GM18517 (cell line): ENCODE measurements at regions not wholly inside any gene's neighbourhood (a gene's known extent, or its start where the extent isn't known, plus 50 kb on each side); places are given as distances from the start of the nearest gene placed in this dataset.
"Not testable (repeated sequence)": the region's sequence is repeated elsewhere in the genome, so short reads cannot be mapped to it uniquely, and the experiment has no call there.

Experiments
- ATAC-seq: cut with Tn5 transposase; IDR thresholded peaks from one replicate; pipeline ENCODE4 v1.9.1; 2021; ENCODE audit warnings: mild to moderate bottlenecking, moderate library complexity; ENCODE audit not compliant: unreplicated experiment

DNA sequence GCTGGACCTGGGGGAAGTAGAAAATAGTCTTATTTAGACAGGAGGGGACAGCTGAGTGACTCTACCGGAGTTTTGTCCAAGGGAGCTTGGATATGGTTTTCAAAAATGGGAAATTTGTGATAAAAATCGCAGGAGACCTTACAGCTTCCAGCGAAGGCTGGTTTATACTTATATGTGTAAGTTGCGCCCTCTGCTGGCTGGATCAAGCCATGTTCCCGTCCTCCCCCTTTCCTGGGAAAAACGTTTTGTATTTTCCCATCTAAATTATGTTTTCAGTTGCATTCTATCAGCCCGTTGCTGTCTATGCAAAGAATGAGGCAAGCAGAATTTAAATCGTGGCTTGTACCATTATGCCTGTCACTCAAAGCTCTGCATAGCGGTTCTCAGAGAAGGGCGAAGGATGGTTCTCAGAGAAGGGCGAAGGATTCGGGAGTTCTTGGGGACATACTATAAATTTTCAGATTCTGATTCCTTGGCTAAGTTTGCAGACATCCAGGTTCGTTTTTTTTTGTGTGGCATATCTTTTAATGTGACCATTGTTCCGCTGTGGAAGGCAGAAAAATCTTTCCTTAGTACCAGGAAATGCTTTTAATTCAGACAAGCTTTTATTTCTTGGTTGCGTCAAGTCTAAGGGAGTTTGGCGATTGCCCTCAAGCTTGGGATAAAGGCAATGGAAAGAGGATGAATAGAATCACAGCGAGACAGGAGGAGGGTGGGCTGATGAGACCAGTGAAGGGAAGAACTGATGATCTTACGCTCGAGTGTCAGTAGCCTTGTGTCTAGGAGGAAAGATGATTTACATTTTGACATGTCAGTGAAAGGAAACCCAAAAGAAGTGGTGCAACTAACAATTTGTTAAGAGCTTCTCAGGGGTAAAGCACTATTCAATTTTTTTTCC lies 128.5 kb upstream of the ARX start:
- ATAC-seq: no peak

DNA sequence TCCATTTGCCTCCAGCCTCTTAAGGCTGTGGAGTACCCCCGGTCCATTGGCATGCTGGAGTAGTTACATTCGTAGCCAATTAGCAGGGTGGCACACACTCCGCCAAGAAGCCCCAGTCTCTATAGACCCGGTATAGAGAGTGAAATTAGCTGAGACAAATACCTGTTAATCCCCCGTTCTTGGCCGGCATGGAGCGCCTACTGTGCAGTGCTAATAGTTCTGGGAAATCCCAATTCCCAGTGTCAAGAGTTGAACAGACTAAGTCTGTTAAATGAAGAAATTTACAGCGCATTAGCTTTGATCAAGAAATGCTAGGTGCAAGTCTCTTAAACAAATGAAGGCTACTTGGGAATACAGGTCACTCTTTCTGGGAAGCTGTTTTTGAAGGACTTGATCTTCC lies 127.8 kb upstream of the ARX start:
- ATAC-seq: no peak

DNA sequence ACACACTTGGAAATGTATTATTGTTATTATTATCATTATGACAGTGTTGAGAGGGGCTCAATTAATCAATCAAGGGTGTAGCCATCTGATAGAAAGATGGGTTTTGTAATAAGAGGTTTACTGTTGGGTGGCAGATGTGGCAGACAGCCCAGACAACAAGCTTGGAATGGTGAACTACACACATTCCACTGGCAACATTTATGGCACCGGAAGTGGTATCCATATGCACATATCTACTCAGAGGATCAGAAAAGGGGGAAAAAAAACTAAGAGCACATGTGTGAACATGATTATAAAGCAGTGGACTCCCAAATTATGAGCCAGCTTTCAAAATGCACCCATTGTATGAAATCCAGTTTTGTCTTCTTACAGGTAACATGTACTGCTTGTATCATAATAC lies 125.9 kb upstream of the ARX start:
- no peak for ATAC-seq

DNA sequence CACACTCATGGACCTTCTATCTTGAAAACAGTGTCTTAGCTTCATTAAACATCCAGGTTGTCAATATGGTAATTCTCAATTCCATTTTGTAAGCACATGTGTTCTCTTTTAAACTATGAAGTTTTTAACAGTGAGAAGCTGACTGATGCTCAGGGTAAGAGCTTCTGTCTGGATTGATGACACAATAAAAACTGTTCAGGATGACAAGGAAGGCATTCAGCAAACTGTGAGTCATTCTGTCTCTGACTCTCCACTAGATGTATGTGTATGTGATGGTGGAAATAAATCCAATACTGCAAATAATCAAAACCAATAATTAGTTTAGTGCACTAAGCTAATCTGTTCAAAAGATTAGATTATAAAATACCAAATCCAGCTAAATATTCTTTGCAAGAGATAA lies 115.3 kb upstream of the ARX start:
- no peak for ATAC-seq

DNA sequence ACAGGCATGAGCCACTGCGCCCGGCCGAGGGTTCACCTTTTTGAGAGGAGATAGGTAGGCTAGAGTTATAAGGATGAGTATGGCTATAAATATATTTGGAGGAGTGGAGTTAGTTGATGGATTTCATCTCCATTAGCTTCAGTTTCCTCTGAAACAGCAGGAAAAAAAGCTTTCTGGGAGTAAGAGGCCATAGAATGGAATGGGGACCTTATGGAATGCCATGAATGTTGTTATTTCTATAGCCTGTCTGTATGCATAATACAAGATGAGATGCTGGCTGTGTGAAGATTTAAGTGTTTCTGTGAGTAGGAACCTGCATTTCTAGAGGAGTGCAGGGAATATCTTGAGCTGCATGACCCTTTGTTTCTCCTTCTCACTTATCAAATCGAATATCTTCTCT lies 114.9 kb upstream of the ARX start:
- no peak for ATAC-seq

DNA sequence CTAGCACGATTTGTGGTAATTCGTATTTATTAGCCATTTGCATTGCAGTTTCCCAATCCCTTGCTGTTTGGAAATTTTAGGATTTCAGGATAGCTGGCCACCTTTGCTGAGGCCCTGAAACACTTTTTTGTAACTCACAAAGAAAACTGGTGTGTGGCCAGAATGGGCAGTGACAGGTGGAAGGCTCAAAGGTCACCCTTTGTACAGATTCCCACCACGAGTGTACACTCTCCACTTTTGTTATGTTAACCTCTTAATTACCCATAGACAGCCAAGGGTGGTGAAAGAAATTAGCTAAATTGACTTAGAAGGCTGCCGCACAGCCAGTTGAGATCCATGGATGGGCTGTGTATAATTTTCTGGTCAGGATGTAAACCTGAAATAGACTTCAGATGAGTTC lies 109.7 kb upstream of the ARX start:
- no peak for ATAC-seq

DNA sequence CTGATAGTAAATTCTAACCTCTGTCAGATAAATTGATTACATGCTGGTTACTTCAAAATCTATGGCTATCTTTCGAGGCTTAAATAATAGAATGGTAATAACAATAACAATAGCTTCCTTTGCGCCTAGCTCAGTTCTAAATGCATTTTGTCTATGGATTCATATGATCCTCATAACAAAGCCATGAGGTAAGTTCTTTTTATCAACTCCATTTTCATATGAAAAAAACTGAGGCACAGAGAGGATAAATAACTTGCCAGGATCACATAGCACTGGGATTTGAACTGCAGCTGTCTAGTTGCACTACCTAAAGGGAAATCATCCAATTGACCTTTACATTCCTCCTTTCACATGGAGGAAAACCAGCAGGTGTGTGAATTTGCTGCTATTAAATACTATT lies 108.6 kb upstream of the ARX start:
- ATAC-seq: no peak

DNA sequence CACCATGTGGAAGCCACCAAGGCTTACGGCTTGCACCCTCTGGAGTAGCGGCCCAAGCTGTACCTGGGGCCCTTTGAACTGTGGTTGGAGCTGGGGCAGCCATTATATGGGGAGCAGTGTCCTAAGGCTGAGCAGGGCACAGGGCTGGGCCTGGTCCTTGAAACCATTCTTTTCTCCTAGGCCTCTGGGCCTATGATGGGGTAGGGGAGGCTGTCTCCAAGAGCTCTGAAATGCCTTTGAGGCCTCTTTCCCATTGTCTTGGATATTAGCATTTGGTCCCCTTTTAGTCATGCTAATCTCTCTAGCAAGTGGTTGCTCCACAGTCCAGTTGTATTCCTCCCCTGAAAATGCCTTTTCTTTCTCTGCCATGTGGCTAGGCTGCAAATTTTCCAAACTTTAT lies 96.4 kb upstream of the ARX start:
- no peak for ATAC-seq

DNA sequence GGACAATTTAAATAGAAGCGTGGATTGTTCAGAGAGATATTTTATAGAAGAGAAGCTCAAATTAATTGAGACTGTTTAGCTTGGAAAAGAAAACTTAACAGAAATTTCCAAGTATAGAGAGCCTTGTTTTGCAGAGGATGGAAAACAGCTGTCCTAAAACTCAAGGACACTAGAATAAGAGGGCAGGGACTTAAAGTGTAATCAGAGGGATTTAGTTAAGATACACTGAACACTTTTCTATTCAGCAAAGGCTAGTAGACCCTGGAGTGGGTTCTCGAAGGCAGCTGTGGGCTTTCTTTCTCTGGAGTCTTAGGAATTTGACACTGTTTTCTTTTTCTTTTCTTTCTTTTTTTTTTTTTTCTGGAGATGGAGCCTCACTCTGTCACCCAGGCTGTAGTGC lies 92.7 kb upstream of the ARX start:
- no peak for ATAC-seq

DNA sequence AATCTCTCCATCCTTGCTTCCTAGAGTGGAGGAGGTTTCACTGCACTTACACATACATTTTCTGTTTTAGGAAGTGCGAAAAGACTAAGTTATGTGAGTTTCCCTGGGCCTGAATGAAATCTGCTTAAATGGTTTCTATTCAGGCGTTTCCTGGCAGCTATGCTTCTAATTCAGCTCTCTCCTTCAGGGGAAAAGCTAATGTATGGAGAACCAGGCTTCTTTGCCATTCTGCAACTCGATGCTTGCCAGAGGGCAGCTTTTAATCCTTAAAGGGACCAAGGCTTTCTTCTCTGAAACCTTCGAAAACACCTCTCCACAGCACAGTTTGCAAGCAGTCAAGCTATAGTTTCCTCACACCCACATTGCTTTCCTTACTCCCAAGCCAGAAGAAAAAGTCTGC lies 89.5 kb upstream of the ARX start:
- no peak for ATAC-seq

DNA sequence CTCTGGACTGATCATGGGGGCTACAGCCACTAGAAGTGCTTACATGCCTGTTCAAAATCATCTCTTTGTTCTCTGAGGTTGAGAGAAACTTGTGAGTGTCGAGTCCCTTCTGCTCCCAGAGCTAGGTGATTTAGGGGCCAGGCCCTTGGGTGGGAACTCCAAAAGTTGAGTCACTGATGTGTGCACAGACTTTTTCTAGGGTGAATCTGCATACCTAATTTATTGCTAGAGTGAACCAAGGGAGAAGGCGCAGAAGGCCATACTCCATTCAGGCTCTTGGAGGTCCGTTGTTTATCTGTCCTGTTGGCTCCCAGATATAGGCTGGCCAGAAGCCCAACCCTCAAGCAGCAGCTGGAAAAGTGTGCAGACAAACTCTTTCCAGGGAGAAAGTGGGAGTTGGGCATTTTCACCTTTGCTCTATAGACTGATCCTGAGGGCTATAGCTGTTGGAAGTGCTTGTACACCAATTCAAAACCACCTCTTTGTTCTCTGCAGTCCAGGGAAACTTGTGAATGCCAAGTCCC lies 80.8 kb upstream of the ARX start:
- ATAC-seq: no peak

DNA sequence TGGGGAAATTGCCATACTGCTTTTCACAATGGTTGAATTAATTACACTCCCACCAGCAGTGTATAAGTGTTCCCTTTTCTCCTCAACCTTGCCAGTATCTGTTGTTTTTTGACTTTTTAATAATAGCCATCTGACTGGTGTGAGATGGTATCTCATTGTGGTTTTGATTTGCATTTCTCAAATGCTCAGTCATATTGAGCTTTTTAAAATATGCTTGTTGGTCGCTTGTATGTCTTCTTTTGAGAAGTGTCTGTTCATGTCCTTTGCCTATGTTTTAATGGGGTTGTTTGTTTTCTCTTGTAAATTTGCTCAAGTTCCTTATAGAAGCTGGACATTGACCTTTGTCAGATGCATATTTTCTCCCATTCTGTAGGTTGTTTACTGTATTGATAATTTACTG lies 75.4 kb upstream of the ARX start:
- not testable (repeated sequence) for ATAC-seq

DNA sequence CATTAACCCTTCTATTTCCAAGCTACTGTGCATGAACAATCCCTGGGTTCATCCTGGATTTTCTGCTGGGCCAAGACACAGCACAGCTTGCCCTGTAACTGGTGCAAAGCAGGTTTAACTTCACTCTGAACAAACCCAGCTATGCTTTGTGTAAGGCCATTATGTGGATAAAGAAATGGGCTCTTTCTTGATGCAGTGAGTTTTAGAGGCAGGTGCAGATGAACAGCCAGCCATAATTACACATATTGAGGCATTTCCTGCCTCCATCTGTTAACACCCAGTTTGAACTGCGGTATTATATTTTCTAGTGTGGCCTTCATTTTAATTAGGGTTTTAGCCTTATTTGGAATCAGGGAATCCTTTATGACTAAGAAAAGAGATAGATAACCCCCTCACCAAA lies 68.7 kb upstream of the ARX start:
- no peak for ATAC-seq

DNA sequence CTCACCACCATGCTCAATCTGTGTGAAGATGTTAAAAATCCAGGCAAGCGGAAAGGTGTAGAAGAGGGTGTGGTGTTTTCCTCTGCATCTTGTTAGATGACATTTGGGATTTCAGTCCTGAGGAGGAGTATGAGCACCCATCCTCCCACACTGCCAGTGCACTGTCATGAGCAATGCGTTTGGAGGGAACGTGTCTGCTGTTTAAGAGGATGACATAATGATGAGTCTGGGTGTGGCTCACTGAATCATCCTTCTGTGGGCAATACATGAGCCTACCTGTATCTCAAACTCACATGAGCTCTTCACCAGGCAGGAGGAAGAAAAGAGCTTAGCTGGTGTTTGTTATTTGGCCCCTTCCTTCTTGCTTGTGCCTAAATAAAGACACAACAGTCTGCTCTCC lies 67.9 kb upstream of the ARX start:
- no peak for ATAC-seq

DNA sequence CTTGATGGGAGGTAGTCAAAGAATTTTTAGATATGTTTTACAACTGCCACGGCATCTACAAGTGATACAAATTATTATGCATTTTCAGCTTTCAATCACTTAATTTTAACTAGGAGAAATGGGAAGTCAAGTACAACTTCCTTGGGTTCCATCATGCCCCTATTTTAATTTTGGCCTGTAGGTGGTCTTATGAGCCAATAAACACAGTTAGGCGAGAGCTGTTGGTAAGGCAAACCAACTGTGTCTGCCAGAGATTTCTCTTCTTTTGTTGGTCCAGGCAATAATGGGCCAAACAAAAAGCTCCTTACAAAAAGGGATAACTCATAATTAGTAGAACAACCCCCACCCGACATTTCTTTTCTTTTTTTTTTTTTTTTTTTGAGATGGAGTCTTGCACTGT lies 63.3 kb upstream of the ARX start:
- ATAC-seq: no peak

DNA sequence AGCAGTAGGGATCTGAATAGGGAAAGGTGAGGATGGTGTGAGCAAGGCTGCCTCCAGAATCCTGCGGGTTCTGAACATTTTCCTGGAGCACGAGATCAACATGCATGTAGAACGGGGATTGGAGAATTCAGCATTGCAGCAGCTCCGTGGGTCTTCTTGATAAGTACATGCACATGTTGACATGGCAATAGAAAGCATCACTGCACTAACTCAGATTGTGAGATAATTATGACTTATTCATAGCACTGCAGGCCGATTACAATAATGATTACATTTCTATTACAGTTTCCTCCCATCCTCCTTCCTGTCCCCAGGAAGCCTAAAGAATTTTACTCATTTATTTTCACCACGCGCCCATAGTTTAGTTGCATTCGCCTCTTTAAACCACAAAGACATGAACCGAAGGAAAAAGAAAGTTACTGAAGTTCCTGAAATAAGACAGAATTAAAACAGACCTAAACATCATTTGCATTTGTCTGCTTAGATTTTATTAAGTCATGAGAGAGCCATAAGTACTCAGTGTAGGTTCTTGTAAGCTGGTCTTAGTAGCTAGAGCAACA lies 61.3 kb upstream of the ARX start:
- no peak for ATAC-seq

DNA sequence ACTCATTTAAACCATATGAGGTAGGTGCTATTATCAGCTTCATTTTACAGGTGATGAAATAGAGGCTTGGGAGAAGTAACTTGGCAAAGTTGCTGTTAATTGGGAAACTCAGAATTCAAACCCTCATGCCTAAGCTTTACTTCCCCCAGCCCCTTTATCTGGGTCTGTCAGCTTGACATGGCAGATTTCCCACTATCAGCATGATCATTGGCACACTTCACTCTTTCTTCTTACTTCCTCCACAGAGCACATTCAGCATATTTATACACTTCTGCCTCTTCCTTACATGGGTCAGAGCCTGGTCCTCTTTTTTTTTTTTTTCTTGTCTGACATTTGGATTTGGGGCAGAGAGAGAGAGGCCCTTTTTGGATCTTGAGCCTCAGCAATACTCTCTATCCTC lies 56.5 kb upstream of the ARX start:
- ATAC-seq: no peak

DNA sequence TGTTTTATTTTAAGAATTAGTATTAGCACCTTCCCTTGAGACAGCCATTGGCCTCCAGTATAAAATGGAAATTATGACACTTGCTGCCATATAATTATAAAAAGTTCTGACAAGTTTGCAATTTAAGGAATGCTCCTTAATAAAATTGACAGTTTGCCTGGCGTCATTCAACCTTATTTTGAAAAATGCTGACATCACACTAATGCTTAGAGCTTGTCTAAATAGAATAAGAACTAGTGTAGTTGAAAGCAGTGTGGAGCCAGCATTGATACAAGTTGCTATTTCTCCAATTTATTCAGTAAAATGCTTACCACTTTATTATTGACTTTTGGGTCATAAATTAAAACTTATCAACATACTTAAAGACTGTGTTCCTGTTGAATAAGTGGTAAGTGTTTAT lies 54.3 kb upstream of the ARX start:
- ATAC-seq: no peak

DNA sequence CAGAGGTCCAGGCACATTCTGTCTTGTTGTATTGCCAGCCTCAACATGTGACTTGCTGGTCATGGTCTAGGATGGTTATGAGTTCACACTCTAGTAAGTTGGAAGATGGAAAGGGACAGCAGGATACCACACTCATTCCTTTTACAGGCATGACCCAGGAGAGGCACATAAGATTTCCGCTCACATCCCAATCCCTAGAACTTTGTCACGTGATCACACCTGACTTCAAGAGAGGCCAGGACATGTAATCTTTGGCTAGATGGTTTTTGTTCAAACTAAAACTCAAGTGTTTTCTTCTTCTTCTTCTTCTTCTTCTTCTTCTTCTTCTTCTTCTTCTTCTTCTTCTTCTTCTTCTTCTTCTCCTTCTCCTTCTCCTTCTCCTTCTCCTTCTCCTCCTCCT lies 53.4 kb upstream of the ARX start:
- ATAC-seq: no peak

DNA sequence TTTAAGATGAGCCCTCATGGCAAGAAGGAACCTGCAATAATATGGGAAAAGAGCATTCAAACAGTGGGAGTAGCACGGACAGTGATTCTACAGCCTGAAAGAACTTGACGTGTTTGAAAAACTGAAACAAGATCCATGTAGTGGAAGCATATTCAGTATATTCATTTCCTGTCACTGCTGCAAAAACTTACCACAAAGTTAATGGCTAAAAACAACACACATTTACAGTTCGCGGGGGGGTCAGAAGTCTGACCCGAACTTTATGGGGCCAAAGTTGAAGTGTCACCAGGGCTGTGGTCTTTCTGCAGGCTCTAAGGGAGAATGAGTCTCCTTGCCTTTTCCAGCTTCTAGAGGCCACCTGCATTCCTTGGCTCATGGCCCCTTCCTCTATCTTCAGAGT lies 52.6 kb upstream of the ARX start:
- ATAC-seq: no peak

DNA sequence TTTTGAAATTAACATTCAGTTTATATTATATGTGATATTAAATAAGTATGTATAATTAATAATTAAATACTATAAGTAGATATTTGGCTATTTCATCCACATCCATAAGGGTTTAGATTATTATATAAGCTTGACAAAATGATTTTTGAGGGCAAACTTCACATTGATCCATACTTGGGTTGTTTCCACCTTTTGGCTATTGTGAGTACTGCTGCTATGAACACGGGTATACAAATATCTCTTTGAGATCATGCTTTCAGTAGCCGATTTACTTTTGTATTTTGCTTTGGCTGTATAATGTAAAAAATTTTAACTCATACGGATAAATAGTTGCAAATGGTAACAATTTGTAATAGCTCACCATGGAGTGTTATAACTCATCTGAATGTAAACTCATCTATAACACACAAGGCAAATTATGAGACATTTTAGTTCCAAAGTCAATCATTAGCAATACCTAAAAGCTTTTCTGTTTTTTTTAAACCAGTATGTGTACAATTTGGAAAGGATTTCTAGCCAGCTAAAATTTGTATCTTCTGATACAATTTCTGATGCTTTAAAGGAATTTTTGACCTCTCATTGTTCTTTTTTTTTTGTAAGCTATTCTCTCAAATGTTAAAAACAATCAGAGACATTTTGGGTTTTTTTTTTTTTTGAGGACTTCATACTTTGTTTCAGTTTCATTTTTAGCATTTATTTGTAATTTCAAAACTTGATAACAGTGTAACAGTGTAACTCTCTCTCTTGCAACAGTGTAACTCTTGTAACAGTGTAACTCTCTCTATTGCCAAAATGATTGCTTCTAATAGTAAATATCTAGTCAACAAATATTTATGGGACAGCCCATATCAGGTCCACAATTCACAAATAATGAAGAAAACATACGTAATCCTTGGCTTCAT lies 51.8 kb upstream of the ARX start:
- no peak for ATAC-seq

DNA sequence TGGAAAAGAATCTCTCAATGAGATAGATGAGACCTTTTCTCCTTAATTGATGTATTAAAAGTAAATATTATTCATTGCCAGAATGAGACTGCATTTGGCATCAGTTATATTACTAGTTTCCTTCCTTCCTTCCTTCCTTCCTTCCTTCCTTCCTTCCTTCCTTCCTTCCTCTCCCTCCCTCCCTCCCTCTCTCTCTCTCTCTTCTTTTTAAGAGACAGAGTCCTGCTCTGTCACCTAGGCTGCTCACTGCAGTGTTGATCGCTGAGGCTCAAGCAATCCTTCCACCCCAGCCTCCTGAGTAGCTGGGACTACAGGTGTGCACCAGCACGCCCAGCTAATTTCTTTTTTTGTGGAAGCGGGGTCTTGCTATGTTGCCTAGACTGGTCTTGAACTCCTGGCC lies 50.4 kb upstream of the ARX start:
- ATAC-seq: no peak
